Endothelial cell of umbilical vein (primary cell): ENCODE measurements at regions not wholly inside any gene's neighbourhood (a gene's known extent, or its start where the extent isn't known, plus 50 kb on each side); places are given as distances from the start of the nearest gene placed in this dataset.
"Not testable (repeated sequence)": the region's sequence is repeated elsewhere in the genome, so short reads cannot be mapped to it uniquely, and the experiment has no call there.

ENCODE experiments used
- BruUV-seq: library from RNA; stranded (reverse); fragments of 400-500 nt; replicated peaks from 2 replicates; lab custom pipeline; 2021; lab: Mats Ljungman, UMichigan
- CTCF ChIA-PET: fragments of 300-600, 350-600 bp; sonication (Branson Sonifier 250); formaldehyde crosslinking; loops from one replicate; lab custom pipeline; 2021; ENCODE audit warnings: antibody characterized with exemption, inconsistent platforms; lab: Charles Lee
- POLR2A ChIA-PET: fragments of 300-600, 350-600 bp; sonication (Branson Sonifier 250); formaldehyde crosslinking; loops from one replicate; lab custom pipeline; 2021; ENCODE audit warnings: antibody characterized with exemption, inconsistent platforms; lab: Charles Lee
- DNase-seq: peaks from one replicate; pipeline ENCODE4 v3.0.0-alpha.2; 2011; ENCODE audit warnings: low read depth, low spot score
- FAIRE-seq: peaks from 2 replicates; lab custom pipeline; 2011; peaks lifted over from hg19 to GRCh38; lab: Jason Lieb, UNC
- H2AFZ ChIP-seq: 2 replicates; pipeline ENCODE4 v1.6.0; 2012; ENCODE audit warnings: low read depth, low read length, control low read depth, inconsistent platforms
- H3K27ac ChIP-seq: 2 replicates; pipeline ENCODE4 v1.5.1; 2011; ENCODE audit warnings: low read depth, mild to moderate bottlenecking, control low read depth, low read length, moderate library complexity; ENCODE audit not compliant: insufficient read depth
- H3K27me3 ChIP-seq, 2 experiments: 2 replicates each; pipeline versions ENCODE4 v1.6.0 to v1.6.1; 2011; ENCODE audit warnings: low read length in 2 of 2, mixed read lengths in 1 of 2; ENCODE audit not compliant: control insufficient read depth in 2 of 2, insufficient read depth in 2 of 2
- H3K36me3 ChIP-seq, 2 experiments: 2 replicates in 1 of 2; 3 replicates in 1 of 2; pipeline ENCODE4 v1.5.1; 2011; ENCODE audit warnings: low read length in 2 of 2, mild to moderate bottlenecking in 1 of 2, moderate library complexity in 1 of 2; ENCODE audit not compliant: control insufficient read depth in 2 of 2, insufficient read depth in 2 of 2; ENCODE audit errors: extremely low read depth in 1 of 2
- H3K4me1 ChIP-seq: 3 replicates; pipeline ENCODE4 v1.5.1; 2011; ENCODE audit warnings: mild to moderate bottlenecking, low read length; ENCODE audit not compliant: control insufficient read depth, insufficient read depth; ENCODE audit errors: extremely low read depth
- H3K4me2 ChIP-seq: 2 replicates; pipeline ENCODE4 v1.6.1; 2011; ENCODE audit warnings: low read length, control low read depth, mixed read lengths; ENCODE audit not compliant: insufficient read depth
- H3K4me3 ChIP-seq, 3 experiments: fragments of 200-600 bp in 1 of 3; sonication (generic), shearing (Covaris generic) in 1 of 3; replicated peaks in 1 of 3; 2 replicates each; pipeline ENCODE4 v1.5.1; 2011 to 2016; ENCODE audit warnings: control low read depth in 3 of 3, low read length in 3 of 3, mild to moderate bottlenecking in 2 of 3, inconsistent platforms in 1 of 3, low read depth in 1 of 3, moderate library complexity in 1 of 3; ENCODE audit not compliant: insufficient read depth in 1 of 3
- H3K79me2 ChIP-seq: 2 replicates; pipeline ENCODE4 v1.6.0; 2012; ENCODE audit warnings: low read length, inconsistent platforms; ENCODE audit not compliant: control insufficient read depth, insufficient read depth
- H3K9ac ChIP-seq: replicated peaks from 2 replicates; pipeline ENCODE3; 2011; ENCODE audit warnings: low read length, control low read depth; ENCODE audit not compliant: insufficient read depth; ENCODE audit errors: extremely low read depth
- H3K9me1 ChIP-seq: replicated peaks from 3 replicates; pipeline ENCODE4 v1.6.0; 2011; ENCODE audit warnings: mild to moderate bottlenecking, low read length; ENCODE audit not compliant: control insufficient read depth, insufficient read depth; ENCODE audit errors: extremely low read depth
- H3K9me3 ChIP-seq: replicated peaks from 2 replicates; pipeline ENCODE4 v1.5.1; 2012; ENCODE audit warnings: low read length, inconsistent platforms; ENCODE audit not compliant: control insufficient read depth, insufficient read depth
- H4K20me1 ChIP-seq: replicated peaks from 2 replicates; pipeline ENCODE3; 2011; ENCODE audit warnings: mild to moderate bottlenecking, low read length; ENCODE audit not compliant: control insufficient read depth, insufficient read depth; ENCODE audit errors: extremely low read depth
- CTCF ChIP-seq, 2 donors: IDR thresholded peaks; 1 replicate in 1 of 2; 2 replicates in 1 of 2; pipeline ENCODE4 v1.5.1; 2011; ENCODE audit warnings: low read length in 2 of 2, mild to moderate bottlenecking in 2 of 2, moderate library complexity in 2 of 2, control low read depth in 1 of 2, inconsistent platforms in 1 of 2, low read depth in 1 of 2; ENCODE audit not compliant: insufficient read depth in 1 of 2; ENCODE audit errors: extremely low read depth in 1 of 2
- EZH2 ChIP-seq: IDR thresholded peaks from 2 replicates; pipeline ENCODE4 v1.6.1; 2012; ENCODE audit warnings: borderline replicate concordance, low read depth, mild to moderate bottlenecking, moderate library complexity, low read length, inconsistent platforms; ENCODE audit not compliant: severe bottlenecking
- FOS ChIP-seq: IDR thresholded peaks from 2 replicates; pipeline ENCODE4 v1.6.1; 2011; ENCODE audit warnings: mild to moderate bottlenecking, low read length, moderate library complexity, borderline replicate concordance; ENCODE audit not compliant: insufficient read depth
- GATA2 ChIP-seq: IDR thresholded peaks from 2 replicates; pipeline ENCODE4 v1.7.0; 2011; ENCODE audit warnings: low read depth, mild to moderate bottlenecking, moderate library complexity, mixed read lengths, low read length; ENCODE audit not compliant: insufficient read length, insufficient read depth
- JUN ChIP-seq: IDR thresholded peaks from 2 replicates; pipeline ENCODE4 v1.6.1; 2011; ENCODE audit warnings: borderline replicate concordance, low read depth; ENCODE audit not compliant: insufficient read length, insufficient read depth
- MAX ChIP-seq: IDR thresholded peaks from 2 replicates; pipeline ENCODE4 v1.6.1; 2011; ENCODE audit not compliant: insufficient read depth, insufficient read length
- MYC ChIP-seq: IDR thresholded peaks from one replicate; pipeline ENCODE4 v1.6.1; 2011; ENCODE audit warnings: mild to moderate bottlenecking, low read depth, low read length
- POLR2A ChIP-seq: IDR thresholded peaks from 2 replicates; pipeline ENCODE4 v1.6.1; 2012; ENCODE audit warnings: low read depth, mild to moderate bottlenecking, control low read depth, low read length
- dilution Hi-C: fragments of 300-500 bp; cut with MboI; formaldehyde crosslinking; loops from one replicate; pipeline ENCODE4 v1.15.0; 2019; ENCODE audit warnings: low sequenced_read_pairs; ENCODE audit not compliant: extremely low pct_ligation_motif_present
- intact Hi-C: fragments of 100-400 bp; cut with micrococcal nuclease; formaldehyde crosslinking; loops from one replicate; pipeline ENCODE4 v1.10.0; 2022

- no peak for FAIRE-seq
- H3K9ac ChIP-seq = no peak overlapping the region
Observed at GRCh38 chr2:72078773-72079172, 68.9 kb downstream of the CYP26B1 start.

GRCh38 chr2:72077702-72078169 lies 69.9 kb downstream of the CYP26B1 start:
- Histone ChIP-seq H3K9ac (no peak overlapping the region), H3K36me3 (no peaks in the 10 kb centered on the region), H3K27me3 (no peaks in the 10 kb centered on the region), H4K20me1 (no peaks in the 10 kb centered on the region), H3K4me3 (no peak overlapping the region), H3K4me1 (no peaks in the 10 kb centered on the region), H2AFZ (no peak overlapping the region), H3K9me1 (no peaks in the 10 kb centered on the region), H3K27ac (no peak overlapping the region), H3K9me3 (no peaks in the 10 kb centered on the region), H3K79me2 (no peaks in the 10 kb centered on the region), H3K4me2 (no peak overlapping the region)
- dilution Hi-C loops (no loop called here), intact Hi-C loops (no loop called here)
- TF ChIP-seq FOS (no peak), MYC (no peak), CTCF (IDR thresholded peaks at IDR 0.05; ENCODE audit: extremely low read depth in 1 of 2, insufficient read depth in 1 of 2, low read depth in 1 of 2, low read length in 2 of 2) (no peak), EZH2 (no peak), GATA2 (no peak), POLR2A (no peak), MAX (no peak)
- no peak for FAIRE-seq
- ChIA-PET POLR2A (no interaction called here), CTCF (no interaction called here)
- DNase-seq = no peak
- no TSS peak for BruUV-seq

More at GRCh38 chr2:72078773-72079172, 68.9 kb downstream of the CYP26B1 start:
- Histone ChIP-seq H3K4me1 (no peaks in the 10 kb centered on the region), H4K20me1 (no peaks in the 10 kb centered on the region), H3K4me2 (no peak overlapping the region), H2AFZ (no peak overlapping the region), H3K27ac (no peak overlapping the region), H3K9me1 (no peaks in the 10 kb centered on the region), H3K36me3 (no peaks in the 10 kb centered on the region), H3K9me3 (no peaks in the 10 kb centered on the region), H3K27me3 (no peaks in the 10 kb centered on the region), H3K79me2 (no peaks in the 10 kb centered on the region), H3K4me3 (no peak overlapping the region)
- dilution Hi-C loops (no loop called here), intact Hi-C loops (no loop called here)
- DNase-seq = no peak
- ChIA-PET POLR2A (no interaction called here), CTCF (no interaction called here)
- TF ChIP-seq GATA2 = no peak
- TF ChIP-seq JUN = no peak
- TF ChIP-seq MAX = no peak
- no peak for TF ChIP-seq EZH2
- no TSS peak for BruUV-seq

- not testable (repeated sequence) for FAIRE-seq
Observed at GRCh38 chr2:72073373-72073772, 74.3 kb downstream of the CYP26B1 start.

More at GRCh38 chr2:72073373-72073772, 74.3 kb downstream of the CYP26B1 start:
- CTCF ChIA-PET, BruUV-seq, H3K4me2 ChIP-seq, intact Hi-C loops, H2AFZ ChIP-seq, DNase-seq, dilution Hi-C loops, H3K4me1 ChIP-seq, H3K36me3 ChIP-seq, H3K79me2 ChIP-seq, H3K9me3 ChIP-seq, H3K27ac ChIP-seq, H3K9ac ChIP-seq, H3K27me3 ChIP-seq, POLR2A ChIA-PET, H3K4me3 ChIP-seq, H4K20me1 ChIP-seq, H3K9me1 ChIP-seq: not testable (repeated sequence)
